ENCODE measurements at regions not wholly inside any gene's neighbourhood (a gene's known extent, or its start where the extent isn't known, plus 50 kb on each side); places are given as distances from the start of the nearest gene placed in this dataset.

DNA sequence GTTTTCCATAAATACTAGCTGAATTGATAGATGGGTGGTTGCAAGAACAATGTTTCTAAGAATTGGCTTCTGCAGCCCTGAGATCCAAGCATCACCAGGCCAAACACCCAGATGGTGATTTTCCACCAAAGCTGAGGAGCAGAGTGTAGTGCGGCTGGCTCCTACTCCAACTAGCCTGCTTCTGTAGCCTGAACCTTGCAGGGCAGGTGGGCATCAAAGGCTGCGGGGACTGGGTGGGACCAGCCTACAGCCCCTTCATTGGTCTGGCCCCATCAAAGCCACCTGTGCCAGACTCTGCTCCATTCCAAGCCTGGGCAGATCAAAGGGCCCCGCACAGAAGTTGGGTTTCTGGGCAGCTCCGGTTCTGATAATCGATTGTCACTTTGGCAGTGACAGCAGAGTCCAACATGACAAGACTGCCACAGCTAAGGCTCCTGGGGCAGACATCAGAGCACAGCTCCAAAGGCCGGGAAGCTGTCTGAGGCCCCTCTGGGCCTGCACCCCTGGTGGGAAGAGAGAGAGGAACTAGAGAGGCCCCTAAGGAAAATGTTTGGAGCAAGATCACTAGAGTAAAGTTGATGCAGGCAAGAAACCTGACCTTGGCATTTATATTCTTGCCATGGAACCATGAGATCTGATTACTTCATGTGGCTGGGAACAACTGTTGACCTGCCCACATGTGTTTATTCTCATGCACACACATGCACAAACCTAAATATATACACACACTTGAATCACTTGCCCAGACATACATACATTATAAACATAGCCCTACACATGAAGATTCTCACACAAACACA lies 582.9 kb downstream of the INSC start:
- no peak for DNase-seq (ENCODE audit: low read depth in 2 of 2)

DNA sequence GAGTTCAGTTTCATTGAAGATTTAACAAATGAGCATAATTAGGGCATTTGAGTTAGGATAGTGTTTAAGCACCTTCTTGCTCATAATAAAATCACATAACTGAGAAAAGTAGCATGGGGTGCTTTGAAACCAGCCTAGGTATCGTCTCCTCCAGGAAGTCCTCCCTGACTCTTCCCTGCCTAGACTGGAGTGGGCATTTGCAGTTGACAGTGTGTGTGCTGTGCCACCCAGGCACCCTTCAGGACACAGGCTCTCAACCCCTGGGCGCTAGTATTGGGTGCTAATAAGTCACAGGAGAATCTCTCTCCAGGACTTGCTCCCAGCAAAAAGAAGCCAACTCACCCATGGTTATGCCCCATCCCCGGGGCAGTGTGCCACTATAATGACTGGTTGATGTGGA lies 584.1 kb downstream of the INSC start:
- no peak for DNase-seq (ENCODE audit: low read depth in 2 of 2)

DNA sequence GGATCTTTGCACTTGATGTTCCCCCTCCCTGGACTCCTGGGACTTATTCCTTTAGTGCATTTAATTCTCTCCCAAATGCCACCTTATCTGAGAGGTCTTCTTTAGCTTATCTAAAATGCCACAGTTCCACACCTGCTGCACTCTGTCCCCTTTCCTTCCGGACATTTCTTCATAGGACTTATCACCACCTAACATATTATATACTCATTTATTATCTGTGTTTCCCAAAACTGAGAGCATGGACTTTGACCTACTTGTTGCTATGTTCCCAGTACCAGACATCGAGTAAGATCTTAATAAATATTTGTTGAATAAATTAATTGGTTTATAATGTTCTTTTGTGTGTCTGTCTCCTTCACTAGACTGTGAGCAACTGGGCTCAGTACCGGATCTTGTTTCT lies 585.3 kb downstream of the INSC start:
- no peak for DNase-seq (ENCODE audit: low read depth in 2 of 2)

DNA sequence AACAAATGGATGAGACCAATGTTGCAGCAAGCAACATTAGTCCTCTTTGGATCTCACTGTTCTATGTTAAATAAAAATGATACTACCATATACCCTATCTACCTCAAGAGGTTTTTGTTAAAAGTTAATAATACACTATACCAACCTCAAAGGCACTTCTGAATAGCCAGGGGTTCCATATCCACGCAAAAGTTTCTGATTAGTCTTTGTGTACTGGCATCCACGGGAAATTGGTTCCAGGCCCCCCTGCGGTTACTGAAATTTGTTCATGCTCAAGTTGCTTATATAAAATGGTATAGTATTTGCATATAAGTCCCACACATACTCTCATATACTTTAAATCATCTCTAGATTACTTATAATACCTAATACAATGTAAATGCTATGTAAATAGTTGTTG lies 585.7 kb downstream of the INSC start:
- DNase-seq (ENCODE audit: low read depth in 2 of 2) = no peak

DNA sequence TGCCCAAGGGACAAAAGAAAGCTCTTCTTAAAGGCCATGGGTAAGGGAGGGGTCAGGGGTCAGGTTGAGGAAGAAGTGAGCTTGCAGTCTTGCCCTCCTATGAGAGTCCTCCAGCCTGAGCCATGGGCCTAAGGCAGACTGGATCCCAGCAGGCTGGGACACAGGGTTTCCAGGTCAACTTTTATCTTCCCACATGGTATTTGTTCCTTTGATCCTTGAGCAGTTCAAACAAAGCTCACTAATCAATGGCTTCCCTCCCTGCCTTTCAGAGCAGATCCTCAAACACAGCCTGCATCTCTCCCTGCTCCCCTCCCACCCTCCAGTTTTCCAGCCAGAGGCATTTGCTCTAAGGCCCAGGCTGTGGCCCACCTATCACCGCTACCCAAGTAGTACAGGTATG lies 589.3 kb downstream of the INSC start:
- no peak for DNase-seq (ENCODE audit: low read depth in 2 of 2)

DNA sequence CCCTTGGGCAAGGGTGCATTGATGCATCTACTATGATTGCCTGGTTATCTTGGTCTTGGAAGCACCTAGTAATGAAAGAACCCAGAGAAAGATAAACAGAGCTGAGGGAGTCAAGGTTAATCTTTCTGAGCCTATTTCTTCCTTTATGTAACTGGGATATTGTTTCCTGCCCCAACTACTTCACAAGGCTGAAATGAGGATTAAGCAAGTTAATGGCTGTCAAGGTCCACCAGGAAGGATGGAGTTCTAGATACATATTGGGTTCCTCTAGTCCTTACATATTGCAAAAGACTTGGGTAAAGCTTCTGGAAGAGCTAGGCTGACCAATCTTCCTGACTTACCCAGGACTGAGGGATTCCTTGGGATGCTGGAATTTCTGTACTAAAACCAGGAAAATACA lies 589.8 kb downstream of the INSC start:
- no peak for DNase-seq (ENCODE audit: low read depth in 2 of 2)

DNA sequence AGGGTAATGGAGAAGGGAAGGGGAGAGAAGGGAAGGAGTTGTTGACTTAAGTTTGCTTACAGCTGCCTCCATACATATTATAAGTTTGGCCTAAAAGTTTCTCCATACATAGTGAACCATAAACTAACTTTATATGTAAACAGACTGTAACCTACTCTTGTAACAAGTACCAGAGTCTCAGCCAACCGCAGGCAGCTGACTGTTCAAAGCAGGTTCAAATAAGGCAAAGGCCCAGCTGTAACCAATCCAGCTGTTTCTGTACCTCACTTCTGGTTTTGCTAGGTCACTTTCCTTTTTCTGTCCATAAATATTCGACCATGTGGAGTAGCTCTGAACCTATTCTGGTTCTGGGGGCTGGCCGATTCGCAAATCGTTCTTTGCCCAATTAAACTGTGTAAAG lies 591.2 kb downstream of the INSC start:
- DNase-seq (ENCODE audit: low read depth in 2 of 2) = no peak

DNA sequence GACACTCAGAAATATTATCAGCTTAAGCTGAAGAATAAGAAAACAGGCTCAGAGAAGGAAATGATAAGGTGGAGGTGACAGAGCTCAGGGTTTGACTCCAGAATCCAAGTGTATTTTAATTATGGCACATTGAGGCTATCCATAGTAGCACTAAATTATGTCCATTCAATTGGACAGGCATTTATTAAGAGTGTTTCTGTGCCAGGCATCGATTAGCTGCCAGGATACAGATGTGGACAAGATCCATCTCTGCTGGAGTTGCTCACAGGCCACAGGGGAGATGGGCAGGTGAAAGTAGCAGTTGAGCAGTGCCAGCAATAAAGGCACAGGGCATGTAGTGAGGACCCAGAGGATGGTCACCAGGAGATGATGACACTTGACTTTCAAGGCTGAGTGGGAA lies 592.5 kb downstream of the INSC start:
- no peak for DNase-seq (ENCODE audit: low read depth in 2 of 2)

DNA sequence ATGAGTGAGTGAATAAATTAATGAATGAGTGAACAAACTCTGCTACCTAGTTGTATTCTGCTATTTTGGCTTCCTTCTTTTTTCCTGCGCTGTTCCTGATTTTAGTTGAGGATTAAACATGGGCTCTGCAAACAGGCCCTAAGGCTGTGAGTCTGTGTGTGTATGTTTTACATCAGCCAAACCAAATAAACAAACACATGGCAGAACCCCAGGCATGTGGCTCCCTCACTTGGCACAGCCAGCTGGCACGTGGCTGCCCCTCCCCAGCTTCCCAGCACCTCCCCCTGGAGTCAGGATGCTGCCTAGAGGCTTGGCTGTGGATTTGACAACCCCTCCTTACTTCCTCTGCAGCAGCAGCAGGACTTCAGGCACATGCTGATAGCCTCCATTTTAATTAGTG lies 593.2 kb downstream of the INSC start:
- no peak for DNase-seq (ENCODE audit: low read depth in 2 of 2)

DNA sequence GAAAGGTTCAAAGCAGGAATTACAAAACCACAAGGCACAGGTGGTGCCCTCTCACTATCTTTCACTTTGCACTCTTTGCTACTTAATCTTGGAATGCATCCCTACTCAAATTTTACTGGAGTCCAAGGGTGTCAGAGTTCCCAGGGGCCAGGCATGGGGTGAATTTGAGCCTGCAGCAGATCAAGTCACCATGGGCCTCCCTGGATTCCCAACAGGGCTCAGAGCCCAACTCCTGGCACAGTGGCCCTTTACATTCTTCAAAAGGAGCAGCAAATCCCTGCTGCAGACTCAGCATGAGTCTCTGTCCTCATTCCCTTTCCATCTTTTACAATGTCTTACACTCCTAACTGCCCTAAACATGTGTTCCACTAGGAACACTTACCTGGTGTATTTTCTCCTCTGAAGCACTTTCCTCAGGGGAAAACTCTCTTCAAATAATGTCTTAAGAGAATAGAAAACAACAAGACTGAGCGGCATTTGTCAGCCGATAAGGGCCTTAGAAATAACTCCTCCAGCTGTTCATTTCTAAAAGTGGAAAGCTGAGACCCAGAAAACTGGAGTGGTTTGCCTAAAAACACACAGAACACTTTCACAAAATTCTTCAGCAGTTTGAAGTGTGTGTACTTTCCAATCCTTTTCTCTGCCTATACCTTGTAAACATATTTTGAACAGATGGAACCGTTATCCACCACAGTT lies 596.0 kb downstream of the INSC start:
- DNase-seq (ENCODE audit: low read depth in 2 of 2) = no peak

DNA sequence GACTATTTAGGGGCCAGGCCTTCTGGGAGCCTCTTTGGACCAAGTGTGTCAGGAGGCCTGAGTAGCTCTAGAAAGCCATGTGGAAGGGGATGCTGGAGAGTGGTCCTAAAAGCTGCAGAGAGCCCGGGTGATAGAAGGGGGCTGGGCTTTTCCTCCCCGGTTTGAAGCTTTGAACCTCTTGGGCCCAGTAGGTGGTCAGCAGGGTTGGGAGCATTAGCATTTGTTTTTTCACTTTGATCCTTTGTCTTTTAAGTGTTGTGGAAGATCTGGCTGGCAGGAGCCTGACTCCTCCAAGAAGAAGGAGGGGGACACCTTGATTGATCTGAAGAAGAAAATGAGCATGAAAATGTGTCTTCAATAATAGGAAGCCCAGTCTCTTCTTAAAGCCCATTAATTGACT lies 596.6 kb downstream of the INSC start:
- DNase-seq (ENCODE audit: low read depth in 2 of 2) = no peak

DNA sequence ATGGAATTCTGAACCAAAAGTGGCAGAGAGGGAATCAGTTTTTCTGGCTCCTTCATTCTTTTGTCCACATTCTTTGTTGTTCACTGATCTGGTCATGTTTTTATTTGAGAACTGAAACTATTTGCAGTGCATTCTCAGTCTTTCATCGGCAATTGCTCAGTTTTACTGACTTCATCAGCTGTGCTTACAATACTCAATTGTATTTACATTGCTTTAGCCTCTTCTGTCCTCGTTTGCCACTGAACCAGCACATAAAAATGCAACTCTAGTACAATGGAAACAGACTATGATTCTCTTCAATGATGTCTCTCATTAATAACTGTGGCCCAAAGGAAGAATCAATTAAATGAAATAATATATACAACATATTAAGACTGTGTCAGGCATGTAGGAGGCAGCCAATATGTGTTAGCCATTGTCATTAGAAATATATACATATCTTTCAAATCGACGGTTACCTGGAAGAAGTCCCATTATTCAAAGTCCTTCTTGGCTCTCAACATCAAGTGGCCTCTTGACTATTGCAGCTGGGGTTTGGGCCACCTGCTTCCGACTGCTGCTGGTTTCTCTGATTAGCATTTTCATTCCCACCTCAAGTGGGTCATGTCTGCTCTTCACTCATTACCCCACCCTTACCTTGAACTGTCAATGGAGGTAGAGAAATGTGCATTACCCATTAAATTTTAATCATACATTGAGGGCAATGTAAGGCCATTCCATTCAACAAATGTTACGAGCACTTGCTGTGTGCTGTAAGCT lies 600.1 kb downstream of the INSC start:
- DNase-seq (ENCODE audit: low read depth in 2 of 2) = no peak

DNA sequence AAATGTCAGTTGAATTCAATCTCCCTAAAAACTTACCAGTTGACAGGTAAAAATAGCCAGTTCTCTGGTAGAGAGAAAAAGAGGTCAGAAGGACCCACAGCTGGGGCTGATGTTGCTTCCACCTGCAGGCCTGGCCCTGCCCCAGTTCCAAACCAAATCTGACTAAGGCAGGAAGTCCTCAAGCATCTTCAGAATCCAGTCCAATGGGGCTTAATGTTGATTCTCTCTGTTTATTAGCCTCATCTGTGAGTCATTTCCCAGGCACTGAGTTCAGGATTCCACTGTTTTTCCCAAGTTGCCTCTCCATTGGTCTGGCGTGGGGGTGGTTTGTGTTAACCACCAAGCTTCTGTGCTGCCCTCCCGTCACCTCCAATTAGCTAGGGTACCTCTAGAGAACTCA lies 601.8 kb downstream of the INSC start:
- DNase-seq (ENCODE audit: low read depth in 2 of 2) = no peak

DNA sequence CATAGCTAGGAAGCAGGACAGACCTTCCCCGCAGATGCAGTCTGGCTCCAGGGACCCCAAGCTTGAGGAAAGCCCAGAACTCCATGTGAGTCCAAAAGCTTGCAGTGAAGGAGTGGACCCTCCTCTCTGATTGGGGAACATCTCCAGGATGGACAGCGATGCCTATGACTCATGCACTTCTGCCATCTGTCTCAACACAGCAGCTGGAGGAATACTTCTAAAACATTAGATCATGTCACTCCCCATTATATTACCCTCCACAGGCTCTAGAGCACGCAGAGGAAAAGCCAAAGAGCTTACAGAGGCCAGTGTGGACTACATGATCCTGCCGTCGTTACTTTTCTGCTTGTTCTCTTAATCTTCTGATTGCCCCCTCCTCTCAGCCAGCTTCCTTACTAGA lies 605.7 kb downstream of the INSC start:
- DNase-seq (ENCODE audit: low read depth in 2 of 2) = no peak

DNA sequence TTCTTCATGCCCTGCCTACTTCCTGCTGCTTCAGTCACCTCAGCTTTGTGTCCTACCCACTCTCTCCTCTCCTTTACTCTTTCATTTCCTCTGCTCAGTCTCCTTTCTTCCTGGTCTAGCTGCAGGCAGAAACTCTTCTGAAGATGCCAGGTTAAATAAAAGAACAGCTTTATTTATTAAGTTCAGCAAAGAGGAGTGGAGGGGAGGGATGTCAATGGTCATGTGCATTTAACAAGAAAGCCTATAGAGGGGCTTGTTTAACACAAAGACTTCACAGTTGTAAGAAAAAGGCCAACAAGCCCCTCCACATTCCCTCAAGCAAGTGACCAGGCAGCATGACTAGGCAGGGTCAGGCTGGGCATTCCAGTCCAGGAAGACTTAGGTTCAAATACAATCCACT lies 609.2 kb downstream of the INSC start:
- no peak for DNase-seq (ENCODE audit: low read depth in 2 of 2)

DNA sequence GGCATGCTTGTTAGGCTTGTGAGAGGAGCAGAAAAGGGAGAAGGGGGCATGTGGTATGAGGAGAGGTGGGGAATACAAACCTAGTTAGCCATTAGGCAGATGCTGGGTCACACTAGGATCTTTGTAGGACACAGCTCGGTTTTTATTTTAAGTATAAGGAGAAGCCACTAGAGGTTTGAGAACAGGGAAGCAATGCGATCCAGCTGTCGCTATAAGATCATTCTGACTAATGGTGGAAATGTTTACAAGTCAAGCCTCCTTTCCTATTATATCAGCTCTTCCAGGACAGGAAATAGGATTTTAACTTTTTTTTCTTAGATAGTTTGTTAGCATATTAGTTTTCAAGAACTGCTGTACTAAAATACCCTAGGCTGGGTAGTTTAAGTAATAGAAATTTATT lies 609.9 kb downstream of the INSC start:
- no peak for DNase-seq (ENCODE audit: low read depth in 2 of 2)

DNA sequence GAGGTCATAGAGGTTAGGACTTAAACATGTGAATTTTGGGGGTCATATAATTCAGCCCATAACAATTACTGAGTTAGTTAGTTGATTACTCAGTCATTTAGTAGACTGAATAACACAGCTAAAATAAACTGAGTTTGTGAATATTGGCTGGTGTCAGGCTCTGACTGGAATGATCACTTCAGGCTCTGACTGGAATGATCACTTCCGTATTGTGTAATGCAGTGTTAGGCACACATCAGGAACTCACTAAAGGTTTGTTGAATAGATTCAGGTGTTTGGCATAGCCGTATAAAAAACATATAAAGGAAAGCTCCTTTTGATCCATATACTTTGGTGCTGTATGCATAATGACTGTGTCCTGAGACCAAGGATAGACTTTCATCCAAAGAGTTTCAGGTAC lies 610.5 kb downstream of the INSC start:
- no peak for DNase-seq (ENCODE audit: low read depth in 2 of 2)

DNA sequence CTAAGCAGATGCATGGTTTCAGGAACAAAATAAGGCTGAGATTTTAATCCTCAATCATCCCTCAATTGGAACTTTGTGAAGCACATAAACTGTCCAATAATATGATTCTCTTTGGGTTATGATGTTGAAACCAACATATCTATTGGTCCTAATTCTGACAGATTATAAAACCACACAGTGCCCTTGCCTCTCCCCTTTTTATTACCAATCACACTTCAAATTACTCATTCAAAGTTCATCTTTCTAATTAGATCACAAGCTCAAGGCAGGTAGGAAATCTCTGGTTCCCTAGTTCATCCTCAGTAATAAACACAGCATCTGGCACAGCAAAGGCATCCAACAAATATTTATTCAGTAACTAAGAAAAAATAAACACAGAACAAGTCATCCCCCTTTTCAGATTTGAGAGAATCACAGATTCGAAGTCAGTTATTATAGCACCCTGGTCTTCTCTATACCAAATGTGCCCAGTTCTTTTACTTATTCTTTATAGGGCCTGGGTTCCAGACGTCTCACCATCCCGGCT lies 611.6 kb downstream of the INSC start:
- no peak for DNase-seq (ENCODE audit: low read depth in 2 of 2)

DNA sequence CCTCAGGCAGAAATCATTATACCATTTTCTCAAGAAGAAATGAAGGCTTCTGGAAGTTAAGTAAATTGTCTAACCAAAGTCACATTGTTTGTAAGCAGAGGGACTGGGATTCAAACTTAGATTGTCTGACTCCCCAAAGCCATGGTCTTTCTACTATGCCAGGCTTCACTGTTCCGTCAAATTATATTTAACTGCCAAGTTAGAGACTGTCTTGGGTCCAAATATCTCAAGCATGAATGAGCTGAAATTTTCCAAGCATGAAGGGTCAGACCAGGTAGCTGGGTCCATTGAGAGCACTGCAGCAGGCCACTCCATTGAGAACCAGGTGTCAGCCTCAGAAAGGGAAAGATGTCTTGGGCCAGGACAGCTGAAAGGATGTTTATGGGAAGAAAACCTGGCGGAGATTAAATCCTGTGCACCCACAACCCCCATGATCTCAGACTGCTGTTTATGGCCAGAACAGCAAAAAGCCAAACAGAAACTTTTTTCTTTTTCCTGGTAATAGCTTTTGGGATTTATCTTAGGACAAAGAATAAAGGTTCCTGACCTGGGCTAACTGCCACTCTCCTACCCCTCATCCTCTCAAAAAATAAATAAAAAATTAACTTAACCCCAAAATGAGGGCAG lies 612.3 kb downstream of the INSC start:
- no peak for DNase-seq (ENCODE audit: low read depth in 2 of 2)

DNA sequence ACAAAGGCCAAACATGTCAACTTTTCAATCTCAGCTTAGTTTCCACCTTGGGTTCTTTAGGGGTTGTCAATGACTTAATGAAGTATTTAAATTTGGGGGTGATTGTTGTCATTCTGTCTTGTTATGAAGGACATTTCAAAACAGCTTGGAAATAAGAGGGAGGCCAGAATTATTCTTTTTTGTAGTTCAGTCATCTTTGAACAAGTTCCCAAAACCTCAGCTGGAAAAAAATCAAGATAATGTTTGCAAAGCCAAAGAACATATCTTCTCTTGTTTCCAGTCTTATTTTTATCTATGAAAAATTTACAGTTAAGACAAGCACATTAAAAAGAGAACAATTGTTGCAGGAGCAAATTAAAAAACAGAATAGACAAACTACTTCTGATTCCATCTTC lies 612.8 kb downstream of the INSC start:
- DNase-seq (ENCODE audit: low read depth in 2 of 2) = no peak

DNA sequence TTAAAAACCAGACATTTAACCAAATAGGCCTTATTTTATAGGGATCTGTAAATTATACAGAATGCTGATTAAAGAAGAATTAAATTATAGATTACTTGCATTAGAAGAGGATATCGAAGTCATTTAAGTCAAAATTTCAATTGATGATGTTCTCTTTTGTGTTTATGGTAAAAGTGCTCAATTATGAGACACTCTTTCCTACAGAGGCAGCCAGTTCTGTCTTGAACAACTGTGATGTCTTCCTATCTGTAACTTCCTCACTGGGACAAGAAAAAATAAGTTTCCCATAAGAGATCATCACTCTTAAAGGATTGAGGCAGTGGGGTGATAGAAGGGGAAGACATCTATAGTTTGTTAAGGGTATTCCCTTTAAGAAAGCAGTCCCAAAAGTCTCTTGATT lies 613.5 kb downstream of the INSC start:
- no peak for DNase-seq (ENCODE audit: low read depth in 2 of 2)

Measured in stimulated activated CD8-positive, alpha-beta memory T cell treated with anti-CD3 and anti-CD28 coated beads, Interleukin-15, amount 100 ng/mL, for 48 hours (primary cell).